Neural progenitor cell (in vitro differentiated cells): ENCODE measurements at regions not wholly inside any gene's neighbourhood (a gene's known extent, or its start where the extent isn't known, plus 50 kb on each side); places are given as distances from the start of the nearest gene placed in this dataset.

ENCODE experiments used
- DNase-seq: peaks from one replicate; pipeline ENCODE4 v3.0.0-alpha.2; 2016; ENCODE audit warnings: low spot score
- H2AFZ ChIP-seq: fragments of 200-600 bp; sonication (generic); replicated peaks from 2 replicates; pipeline ENCODE4 v1.6.1; 2016; ENCODE audit warnings: antibody characterized with exemption
- H3F3A ChIP-seq: fragments of 200-600 bp; sonication (generic); 2 replicates; pipeline ENCODE4 v1.6.1; 2016; ENCODE audit warnings: antibody characterized with exemption, low read depth
- H3K27ac ChIP-seq: fragments of 200-600 bp; sonication (generic); 2 replicates; pipeline ENCODE4 v1.5.1; 2016; ENCODE audit warnings: mild to moderate bottlenecking
- H3K27me3 ChIP-seq: fragments of 200-600 bp; sonication (generic); 2 replicates; pipeline ENCODE4 v1.6.1; 2016; ENCODE audit warnings: mild to moderate bottlenecking, moderate library complexity
- H3K36me3 ChIP-seq: fragments of 200-600 bp; sonication (generic); 2 replicates; pipeline ENCODE4 v1.5.1; 2016
- H3K4me1 ChIP-seq: fragments of 200-600 bp; sonication (generic); 2 replicates; pipeline ENCODE4 v1.6.1; 2016; ENCODE audit warnings: mixed run types
- H3K4me2 ChIP-seq: fragments of 200-600 bp; sonication (generic); 2 replicates; pipeline ENCODE4 v1.6.1; 2016
- H3K4me3 ChIP-seq: fragments of 200-600 bp; sonication (generic); 2 replicates; pipeline ENCODE4 v1.5.1; 2016
- H3K79me2 ChIP-seq: fragments of 200-600 bp; sonication (generic); 2 replicates; pipeline ENCODE4 v1.6.1; 2016; ENCODE audit warnings: low read depth
- H3K9ac ChIP-seq: fragments of 200-600 bp; sonication (generic); 2 replicates; pipeline ENCODE4 v1.6.1; 2016
- H3K9me3 ChIP-seq: fragments of 200-600 bp; sonication (generic); 2 replicates; pipeline ENCODE4 v1.5.1; 2016; ENCODE audit warnings: low read depth
- H4K20me1 ChIP-seq: fragments of 200-600 bp; sonication (generic); 2 replicates; pipeline ENCODE4 v1.6.1; 2016; ENCODE audit warnings: low read depth
- H3K27ac Mint-ChIP-seq: 3 replicates; pipeline ENCODE4 v1.8.0; 2021; ENCODE audit warnings: mixed read lengths
- H3K27me3 Mint-ChIP-seq: 2 replicates; pipeline ENCODE4 v1.8.0; 2022; ENCODE audit warnings: low read depth, mild to moderate bottlenecking, inconsistent platforms, moderate library complexity, mixed read lengths; ENCODE audit not compliant: insufficient read depth
- H3K36me3 Mint-ChIP-seq: 3 replicates; pipeline ENCODE4 v1.8.0; 2021; ENCODE audit warnings: mixed read lengths
- H3K4me1 Mint-ChIP-seq: 3 replicates; pipeline ENCODE4 v1.8.0; 2021; ENCODE audit warnings: mixed read lengths
- H3K4me3 Mint-ChIP-seq: 3 replicates; pipeline ENCODE4 v1.8.0; 2021; ENCODE audit warnings: mild to moderate bottlenecking, moderate library complexity, mixed read lengths
- H3K9me3 Mint-ChIP-seq: 3 replicates; pipeline ENCODE4 v1.8.0; 2020; ENCODE audit warnings: mixed read lengths
- EZH2 ChIP-seq: fragments of 200-600 bp; sonication (generic); IDR thresholded peaks from 2 replicates; pipeline ENCODE4 v1.6.1; 2017; ENCODE audit warnings: antibody characterized with exemption, mild to moderate bottlenecking, moderate library complexity
- EZH2phosphoT487 ChIP-seq: fragments of 200-600 bp; sonication (generic); IDR thresholded peaks from 2 replicates; pipeline ENCODE4 v1.6.1; 2017; ENCODE audit warnings: antibody characterized with exemption
- TF ChIP-seq, protein P1 (sequence below): fragments of 200-600 bp; sonication (generic); IDR thresholded peaks from 2 replicates; pipeline ENCODE4 v1.5.1; 2017; ENCODE audit warnings: antibody characterized with exemption, mild to moderate bottlenecking

DNA sequence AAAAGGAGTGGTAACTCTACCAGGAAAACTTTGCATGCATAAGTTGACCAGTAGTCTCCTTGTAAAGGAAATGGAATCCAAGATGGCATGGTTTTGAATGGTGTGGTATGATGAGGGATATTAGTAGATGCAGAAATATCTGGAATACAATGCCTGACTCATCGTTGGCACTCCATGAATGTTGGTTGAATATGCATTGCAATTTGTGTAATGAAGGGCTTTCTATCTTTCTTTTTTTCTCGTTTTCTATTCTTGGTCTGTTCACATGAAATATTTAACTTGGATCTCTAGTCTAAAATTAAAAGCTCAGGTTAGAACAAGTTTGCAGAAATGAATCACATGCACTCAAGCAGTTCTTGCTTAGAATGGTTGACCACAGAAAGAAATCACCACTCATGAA lies 195.3 kb upstream of the ADRA1D start:
- no peaks in the 10 kb centered on the region for H3K9me3 ChIP-seq
- H3F3A ChIP-seq = no peaks in the 10 kb centered on the region
- Mint-ChIP-seq H3K4me1 (peaks cover 17% of the 10 kb centered on the region), H3K4me3 (no peak overlapping the region), H3K36me3 (no peaks in the 10 kb centered on the region), H3K9me3 (peaks cover 10% of the 10 kb centered on the region), H3K27me3 (peaks cover 11% of the 10 kb centered on the region), H3K27ac (no peak overlapping the region)
- no peak overlapping the region for H2AFZ ChIP-seq
- no peaks in the 10 kb centered on the region for H3K79me2 ChIP-seq
- H3K4me2 ChIP-seq = no peak overlapping the region
- H4K20me1 ChIP-seq = no peaks in the 10 kb centered on the region
- no peak for DNase-seq
- no peak overlapping the region for H3K4me3 ChIP-seq
- TF ChIP-seq, protein P1, sequence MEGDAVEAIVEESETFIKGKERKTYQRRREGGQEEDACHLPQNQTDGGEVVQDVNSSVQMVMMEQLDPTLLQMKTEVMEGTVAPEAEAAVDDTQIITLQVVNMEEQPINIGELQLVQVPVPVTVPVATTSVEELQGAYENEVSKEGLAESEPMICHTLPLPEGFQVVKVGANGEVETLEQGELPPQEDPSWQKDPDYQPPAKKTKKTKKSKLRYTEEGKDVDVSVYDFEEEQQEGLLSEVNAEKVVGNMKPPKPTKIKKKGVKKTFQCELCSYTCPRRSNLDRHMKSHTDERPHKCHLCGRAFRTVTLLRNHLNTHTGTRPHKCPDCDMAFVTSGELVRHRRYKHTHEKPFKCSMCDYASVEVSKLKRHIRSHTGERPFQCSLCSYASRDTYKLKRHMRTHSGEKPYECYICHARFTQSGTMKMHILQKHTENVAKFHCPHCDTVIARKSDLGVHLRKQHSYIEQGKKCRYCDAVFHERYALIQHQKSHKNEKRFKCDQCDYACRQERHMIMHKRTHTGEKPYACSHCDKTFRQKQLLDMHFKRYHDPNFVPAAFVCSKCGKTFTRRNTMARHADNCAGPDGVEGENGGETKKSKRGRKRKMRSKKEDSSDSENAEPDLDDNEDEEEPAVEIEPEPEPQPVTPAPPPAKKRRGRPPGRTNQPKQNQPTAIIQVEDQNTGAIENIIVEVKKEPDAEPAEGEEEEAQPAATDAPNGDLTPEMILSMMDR = no peak
- TF ChIP-seq EZH2phosphoT487 = no peak
- TF ChIP-seq EZH2 = no peak
- H3K9ac ChIP-seq = no peak overlapping the region
- H3K36me3 ChIP-seq = no peaks in the 10 kb centered on the region
- no peaks in the 10 kb centered on the region for H3K27me3 ChIP-seq
- no peak overlapping the region for H3K27ac ChIP-seq
- no peaks in the 10 kb centered on the region for H3K4me1 ChIP-seq

DNA sequence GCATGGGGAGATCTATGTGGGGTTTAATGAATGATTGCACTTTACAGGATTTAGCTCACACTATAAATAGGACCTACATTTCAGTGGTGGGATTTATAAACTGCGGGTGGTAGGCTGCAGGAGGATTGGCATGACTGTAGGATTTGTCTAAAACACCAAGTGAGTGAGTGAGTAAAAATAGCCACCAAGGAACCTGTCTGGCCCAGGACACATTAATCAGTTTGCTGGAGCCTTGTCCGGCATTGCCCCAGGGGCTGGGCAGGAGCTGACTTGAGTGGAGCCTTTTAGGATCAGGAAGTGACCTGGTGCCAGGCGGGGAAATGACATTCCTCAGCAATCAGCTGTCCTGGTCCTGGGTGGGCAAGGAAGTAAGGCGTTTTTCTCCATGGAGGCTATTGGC lies 193.9 kb upstream of the ADRA1D start:
- H3F3A ChIP-seq = no peaks in the 10 kb centered on the region
- Mint-ChIP-seq H3K9me3 (peaks cover 10% of the 10 kb centered on the region), H3K27me3 (peaks cover 11% of the 10 kb centered on the region), H3K27ac (no peak overlapping the region), H3K36me3 (no peaks in the 10 kb centered on the region), H3K4me1 (peaks cover 17% of the 10 kb centered on the region), H3K4me3 (no peak overlapping the region)
- TF ChIP-seq, protein P1 = no peak
- no peak for TF ChIP-seq EZH2
- TF ChIP-seq EZH2phosphoT487 = no peak
- H3K9me3 ChIP-seq = no peaks in the 10 kb centered on the region
- H2AFZ ChIP-seq = no peak overlapping the region
- DNase-seq = no peak
- no peak overlapping the region for H3K4me3 ChIP-seq
- H3K36me3 ChIP-seq = no peaks in the 10 kb centered on the region
- H3K27me3 ChIP-seq = no peaks in the 10 kb centered on the region
- H3K4me2 ChIP-seq = no peak overlapping the region
- no peaks in the 10 kb centered on the region for H3K4me1 ChIP-seq
- H3K79me2 ChIP-seq = no peaks in the 10 kb centered on the region
- no peak overlapping the region for H3K27ac ChIP-seq
- no peak overlapping the region for H3K9ac ChIP-seq
- no peaks in the 10 kb centered on the region for H4K20me1 ChIP-seq

DNA sequence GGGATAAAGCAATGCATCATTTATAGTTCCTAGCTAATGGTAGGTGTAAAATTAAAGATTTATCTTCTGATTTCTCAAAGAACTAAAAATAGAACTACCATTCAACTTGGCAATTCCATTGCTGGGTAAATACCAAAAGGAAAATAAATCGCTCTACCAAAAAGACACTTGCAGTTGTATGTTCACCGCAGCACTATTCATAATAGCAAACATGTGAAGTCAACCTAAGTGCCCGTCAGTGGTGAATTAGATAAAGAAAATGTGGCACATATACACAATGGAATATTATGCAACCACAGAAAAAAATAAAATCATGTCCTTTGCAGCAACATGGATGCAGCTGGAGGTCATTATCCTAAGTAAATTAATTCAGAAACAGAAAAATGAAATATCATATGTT lies 192.8 kb upstream of the ADRA1D start:
- H3K9me3 ChIP-seq = no peaks in the 10 kb centered on the region
- no peak for DNase-seq
- H3K36me3 Mint-ChIP-seq = no peaks in the 10 kb centered on the region
- no peaks in the 10 kb centered on the region for H4K20me1 ChIP-seq
- no peak overlapping the region for H3K4me2 ChIP-seq
- H3K27me3 ChIP-seq = no peaks in the 10 kb centered on the region
- H3K27ac Mint-ChIP-seq = no peak overlapping the region
- TF ChIP-seq EZH2phosphoT487 = no peak
- TF ChIP-seq EZH2 = no peak
- TF ChIP-seq, protein P1 = no peak
- peaks cover 17% of the 10 kb centered on the region for H3K4me1 Mint-ChIP-seq
- no peak overlapping the region for H3K27ac ChIP-seq
- H3K27me3 Mint-ChIP-seq = peaks cover 11% of the 10 kb centered on the region
- H3K79me2 ChIP-seq = no peaks in the 10 kb centered on the region
- peaks cover 6% of the 10 kb centered on the region for H3K9me3 Mint-ChIP-seq
- H2AFZ ChIP-seq = no peak overlapping the region
- no peak overlapping the region for H3K9ac ChIP-seq
- no peaks in the 10 kb centered on the region for H3K36me3 ChIP-seq
- H3K4me3 Mint-ChIP-seq = no peak overlapping the region
- no peaks in the 10 kb centered on the region for H3F3A ChIP-seq
- no peak overlapping the region for H3K4me3 ChIP-seq
- H3K4me1 ChIP-seq = no peaks in the 10 kb centered on the region

DNA sequence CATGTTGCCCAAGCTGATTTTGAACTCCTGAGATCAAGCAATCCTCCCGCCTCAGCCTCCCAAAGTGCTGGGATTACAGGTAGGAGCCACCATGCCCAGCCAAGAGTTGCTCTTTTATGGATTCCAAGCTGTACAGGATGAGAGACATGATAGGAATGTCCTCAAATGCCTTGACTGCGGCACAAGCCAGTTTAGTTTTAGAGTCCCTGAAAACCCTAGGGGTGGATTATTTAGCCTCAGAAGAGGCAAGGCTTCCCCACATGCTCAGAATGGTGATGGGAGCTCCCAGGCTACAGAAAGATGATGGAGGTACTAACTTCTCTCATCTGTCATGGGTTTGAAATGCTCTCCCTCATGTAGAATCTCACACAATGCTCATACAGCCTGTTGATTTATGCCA lies 192.1 kb upstream of the ADRA1D start:
- Mint-ChIP-seq H3K4me3 (no peak overlapping the region), H3K27ac (no peak overlapping the region), H3K36me3 (no peaks in the 10 kb centered on the region), H3K9me3 (peaks cover 2% of the 10 kb centered on the region), H3K27me3 (peaks cover 11% of the 10 kb centered on the region), H3K4me1 (peaks cover 18% of the 10 kb centered on the region)
- Histone ChIP-seq H3K4me1 (no peaks in the 10 kb centered on the region), H2AFZ (no peak overlapping the region), H3K4me2 (no peak overlapping the region), H3F3A (no peaks in the 10 kb centered on the region), H4K20me1 (no peaks in the 10 kb centered on the region), H3K4me3 (no peak overlapping the region), H3K36me3 (no peaks in the 10 kb centered on the region), H3K27me3 (no peaks in the 10 kb centered on the region), H3K9ac (no peak overlapping the region), H3K79me2 (no peaks in the 10 kb centered on the region), H3K27ac (no peak overlapping the region), H3K9me3 (no peaks in the 10 kb centered on the region)
- DNase-seq = no peak
- no peak for TF ChIP-seq EZH2
- no peak for TF ChIP-seq EZH2phosphoT487
- TF ChIP-seq, protein P1 = no peak
